HG03469 (cell line): ENCODE measurements at regions not wholly inside any gene's neighbourhood (a gene's known extent, or its start where the extent isn't known, plus 50 kb on each side); places are given as distances from the start of the nearest gene placed in this dataset.

Experiments used
- ATAC-seq: cut with Tn5 transposase; IDR thresholded peaks from one replicate; pipeline ENCODE4 v1.9.1; 2021; ENCODE audit warnings: mild to moderate bottlenecking, moderate library complexity, moderate number of reproducible peaks; ENCODE audit not compliant: unreplicated experiment

DNA sequence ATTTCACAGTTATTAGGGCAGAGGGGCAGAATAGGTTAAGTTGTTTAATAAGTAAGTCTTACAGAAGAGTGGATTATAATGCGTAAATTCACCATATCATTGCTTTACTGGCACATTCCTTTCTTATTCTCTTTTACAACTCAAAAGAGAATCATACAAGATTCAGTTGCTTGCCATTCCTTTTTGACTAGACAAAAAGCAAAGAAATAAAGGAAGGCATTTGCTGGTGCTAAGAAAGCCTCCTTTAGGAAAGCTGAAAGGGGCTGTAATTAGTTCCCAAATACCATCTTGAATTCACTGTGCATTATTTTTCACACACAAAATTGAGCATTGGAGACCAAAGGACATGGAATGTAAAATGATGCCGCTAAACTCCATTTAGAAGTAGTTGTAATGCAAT lies 499.3 kb downstream of the NXPH1 start:
- ATAC-seq = no peak

DNA sequence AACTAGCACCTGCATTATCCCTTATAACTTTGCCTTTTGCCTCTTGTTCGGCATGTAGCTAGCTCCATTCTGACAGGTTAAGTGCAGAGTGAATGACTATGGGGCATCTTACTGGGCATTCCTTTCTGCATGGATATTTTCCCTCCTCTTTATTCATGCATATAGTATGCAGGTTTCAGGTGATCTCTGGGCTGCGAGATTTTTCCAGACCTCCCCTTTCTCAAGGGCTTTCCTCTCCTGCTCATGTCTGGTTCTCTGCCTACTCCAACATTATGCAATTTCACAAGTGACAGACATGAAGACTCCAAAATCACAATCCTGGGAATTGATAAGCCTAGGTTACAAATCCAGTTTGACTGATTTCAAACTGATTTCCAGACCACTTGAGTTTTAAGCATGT lies 503.8 kb downstream of the NXPH1 start:
- no peak for ATAC-seq

DNA sequence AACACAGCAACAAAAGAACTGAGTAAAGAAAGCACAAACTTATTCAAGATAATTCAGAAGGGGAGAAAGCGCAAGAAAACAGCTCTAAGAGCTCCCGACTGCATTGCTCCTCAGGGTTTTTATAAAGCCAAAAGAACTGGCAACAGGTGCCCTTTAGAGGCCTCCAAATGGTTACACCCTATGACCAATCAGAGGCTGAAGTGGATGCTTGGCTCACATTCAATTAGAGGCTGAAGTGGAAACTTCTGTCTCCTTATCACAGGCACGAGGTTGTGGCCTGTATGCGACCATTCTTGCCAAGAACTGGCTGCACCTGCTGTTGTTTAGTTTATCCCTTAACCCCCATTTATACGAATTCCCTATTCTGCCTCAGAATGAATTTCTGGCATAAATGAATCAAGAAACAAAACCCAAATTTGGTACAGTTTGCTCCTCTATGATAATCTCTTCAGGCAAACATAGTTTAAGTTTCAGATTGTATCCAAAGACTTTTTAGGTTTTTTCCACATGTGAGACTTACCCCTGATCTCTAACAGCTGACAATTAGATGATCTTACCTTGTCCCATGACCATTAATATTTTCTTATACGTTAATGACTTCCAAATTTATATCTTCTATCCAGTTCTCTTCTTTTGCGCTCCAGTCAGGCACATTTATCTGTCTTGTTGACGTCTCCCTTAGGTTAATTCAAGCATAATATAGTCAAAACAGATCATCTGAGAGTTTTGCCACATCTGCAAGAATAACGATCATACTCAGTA lies 504.8 kb downstream of the NXPH1 start:
- no peak for ATAC-seq

DNA sequence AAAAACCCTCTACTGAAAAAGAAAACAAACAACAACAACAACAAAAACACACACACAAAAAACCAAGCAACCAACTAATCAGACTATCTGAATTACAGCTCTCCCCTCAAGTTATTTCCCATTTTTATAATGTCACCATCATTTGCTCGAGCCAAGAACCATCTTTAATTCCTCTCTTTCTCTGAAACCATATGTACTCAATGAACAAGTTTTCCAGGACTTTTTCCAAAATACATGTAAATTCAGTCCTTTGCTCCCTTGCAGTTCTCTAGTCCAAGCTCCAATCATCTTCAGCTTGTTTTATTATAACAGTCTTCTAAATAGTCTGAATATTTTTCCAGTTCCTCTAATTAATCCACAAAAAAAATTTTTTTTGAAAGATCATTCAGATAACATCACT lies 506.0 kb downstream of the NXPH1 start:
- ATAC-seq = no peak

DNA sequence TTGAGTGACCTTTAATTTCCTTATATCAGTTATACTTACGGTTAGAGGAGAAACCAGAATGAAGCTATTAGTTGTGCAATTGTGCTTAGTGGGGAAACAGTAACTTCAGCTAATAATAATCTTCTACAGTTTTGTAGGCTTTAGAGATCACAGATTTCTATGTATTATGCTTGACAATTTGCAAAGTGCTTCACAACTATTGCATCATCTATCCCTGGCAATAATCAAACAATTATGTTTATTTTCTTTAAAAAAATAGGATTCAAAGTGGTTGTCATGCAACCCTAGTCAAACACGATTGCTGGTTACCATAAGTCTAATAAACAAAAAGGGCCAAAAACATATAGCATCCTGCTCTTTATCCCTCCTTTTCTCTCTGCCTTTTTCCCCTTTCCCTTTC lies 530.3 kb downstream of the NXPH1 start:
- no peak for ATAC-seq

DNA sequence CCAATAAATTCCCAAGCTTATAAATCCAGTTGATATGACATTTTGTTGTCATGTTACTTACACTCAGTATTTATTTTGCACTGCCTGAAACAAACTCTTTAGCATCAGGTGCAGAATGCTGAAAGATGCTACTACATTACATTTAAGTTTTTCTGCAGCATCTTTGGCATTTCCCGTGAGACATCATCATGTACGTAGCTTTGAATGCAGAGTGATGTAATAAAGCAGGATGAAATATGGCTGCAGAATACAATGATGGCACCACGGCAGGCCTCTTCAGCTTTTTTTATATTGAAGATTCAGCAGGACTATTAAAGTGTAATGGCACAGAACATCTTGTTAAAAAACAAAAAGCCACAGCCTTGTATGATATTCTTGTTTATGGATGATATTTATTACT lies 531.8 kb downstream of the NXPH1 start:
- ATAC-seq = no peak

DNA sequence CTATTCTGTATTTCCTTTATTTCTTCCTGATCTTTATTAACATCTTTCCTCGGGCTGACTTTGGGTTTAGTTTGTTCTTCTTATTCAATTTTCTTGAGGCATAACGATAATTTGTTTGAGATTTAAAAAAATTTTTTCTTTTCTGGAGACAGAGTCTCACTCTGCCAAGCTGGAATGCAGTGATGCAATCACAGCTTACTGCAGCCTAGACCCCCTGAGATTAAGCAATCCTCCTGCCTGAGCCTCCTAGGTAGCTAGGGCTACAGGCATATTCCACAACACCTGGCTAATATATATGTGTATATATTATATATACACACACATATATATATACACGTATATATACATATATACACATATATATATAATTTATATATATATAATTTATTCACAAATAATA lies 540.2 kb downstream of the NXPH1 start:
- ATAC-seq = no peak

DNA sequence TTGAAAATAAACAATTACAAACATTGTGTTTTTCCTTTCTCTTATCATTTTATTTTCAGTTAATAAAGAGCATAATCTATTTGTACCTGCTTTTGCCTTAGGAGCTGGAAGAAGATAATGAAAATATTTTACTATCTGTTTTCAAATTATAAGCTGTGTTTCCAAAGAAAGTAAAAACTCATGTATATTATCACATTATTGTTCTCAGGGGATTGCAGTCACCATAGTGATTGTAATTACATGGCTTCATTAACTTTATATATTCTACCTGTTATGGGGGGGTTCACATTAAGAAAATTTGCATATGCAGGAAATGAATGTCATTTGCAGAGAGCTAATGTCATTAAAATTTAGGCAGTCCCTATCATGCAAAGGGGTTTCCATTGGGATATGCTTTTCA lies 542.3 kb downstream of the NXPH1 start:
- ATAC-seq = no peak

DNA sequence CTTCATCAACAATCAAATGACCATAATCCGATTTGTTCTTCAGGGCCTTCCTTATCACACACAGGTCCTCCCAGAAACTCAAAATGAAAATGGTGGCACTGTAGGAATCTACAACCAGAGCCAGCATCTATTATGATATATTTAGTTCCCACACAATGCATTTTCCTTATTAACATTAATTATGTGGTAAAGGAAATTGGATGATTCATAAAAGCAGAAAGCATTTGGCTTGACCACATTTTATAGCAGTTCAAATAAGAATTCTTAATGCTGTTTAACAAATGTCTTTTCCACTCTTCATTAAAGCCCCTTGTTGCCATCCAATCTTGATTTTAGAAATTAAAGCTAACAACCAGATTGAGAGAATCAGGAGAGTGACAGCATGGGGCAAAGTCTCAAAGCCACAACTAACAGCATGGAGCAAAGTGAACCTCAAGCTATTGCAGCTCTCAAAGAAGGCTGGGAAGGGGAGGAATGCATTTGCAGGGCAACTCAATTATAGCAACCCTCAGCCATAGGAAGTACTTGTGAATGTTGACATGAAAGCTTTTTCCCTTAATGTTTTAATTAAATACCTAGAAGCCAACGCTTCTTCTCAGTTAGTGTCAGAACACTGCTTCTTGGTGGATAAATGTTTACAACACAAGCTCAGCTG lies 549.1 kb downstream of the NXPH1 start:
- ATAC-seq = no peak

DNA sequence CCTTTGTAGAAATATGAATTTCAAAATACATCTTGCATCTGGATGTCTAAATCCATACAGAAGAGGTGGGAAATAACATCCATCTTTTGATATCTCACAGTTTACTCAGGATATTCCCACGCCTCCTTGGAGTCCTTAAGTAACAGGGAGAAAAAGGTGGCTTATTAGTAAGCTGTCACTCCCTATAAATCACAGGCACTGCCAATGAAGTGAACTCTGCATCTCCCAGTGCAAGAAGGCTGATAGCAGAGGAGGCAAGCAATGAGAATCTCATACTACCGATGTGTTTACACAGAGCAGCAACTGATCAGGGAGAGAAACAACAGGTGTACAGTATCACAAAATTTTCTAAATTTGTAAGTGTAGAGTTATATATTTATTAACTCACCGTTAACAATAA lies 551.8 kb downstream of the NXPH1 start:
- ATAC-seq = no peak

DNA sequence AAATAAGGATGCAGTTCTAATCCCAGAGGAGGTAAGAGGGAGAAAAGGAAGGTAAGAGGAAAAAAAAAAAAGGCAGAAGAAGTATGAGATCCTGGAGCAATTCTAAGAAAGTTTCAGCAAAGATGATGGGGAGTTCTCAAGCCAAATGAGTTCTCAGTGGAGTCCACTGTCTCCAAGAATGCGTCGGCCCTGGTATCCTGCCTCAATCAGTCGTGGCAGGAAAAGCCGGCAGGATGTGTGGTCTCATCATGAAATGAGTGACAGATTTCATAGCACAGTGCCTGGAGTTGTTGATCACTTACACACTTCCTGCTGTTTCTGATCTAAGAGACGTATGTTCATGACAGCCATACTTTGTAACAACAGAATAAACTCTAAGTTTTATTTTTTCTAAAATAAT lies 554.9 kb downstream of the NXPH1 start:
- ATAC-seq = no peak

DNA sequence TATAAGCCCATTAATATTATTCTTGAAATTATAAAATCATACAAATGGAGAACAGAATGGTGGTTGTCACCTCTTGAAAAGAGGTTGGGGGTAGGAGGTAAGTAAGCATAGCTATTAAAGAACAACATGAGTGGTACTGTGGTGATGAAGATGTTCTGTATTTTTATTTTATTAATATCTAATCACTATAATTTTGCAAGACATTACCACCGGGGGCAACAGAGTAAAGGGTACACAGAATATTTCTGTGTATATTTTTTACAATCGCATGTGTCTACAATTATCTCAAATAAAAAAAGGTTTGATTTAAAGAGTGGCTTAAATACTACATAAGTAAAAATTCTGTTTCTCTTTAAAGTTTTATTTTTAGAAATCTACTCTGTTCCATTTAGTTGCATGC lies 557.8 kb downstream of the NXPH1 start:
- no peak for ATAC-seq

DNA sequence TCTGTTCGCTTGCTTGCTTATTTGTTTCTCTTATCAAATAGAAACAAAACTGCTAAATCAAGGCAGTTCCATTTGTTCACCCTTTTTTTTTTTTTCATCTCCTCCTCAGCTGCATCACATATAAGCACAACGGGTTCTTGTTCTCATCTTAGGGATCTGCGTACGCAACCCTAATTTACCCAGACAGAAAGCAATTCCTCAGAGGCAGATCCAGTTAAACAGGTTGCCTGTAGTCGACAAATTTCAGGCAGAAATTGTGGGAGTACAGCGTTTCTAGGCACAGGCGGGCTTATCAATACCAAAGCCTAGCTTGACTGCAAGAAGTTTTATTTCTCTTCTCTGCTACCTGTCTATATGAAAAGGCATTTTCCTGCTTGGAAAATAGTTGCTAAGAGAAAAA lies 565.4 kb downstream of the NXPH1 start:
- ATAC-seq = no peak

DNA sequence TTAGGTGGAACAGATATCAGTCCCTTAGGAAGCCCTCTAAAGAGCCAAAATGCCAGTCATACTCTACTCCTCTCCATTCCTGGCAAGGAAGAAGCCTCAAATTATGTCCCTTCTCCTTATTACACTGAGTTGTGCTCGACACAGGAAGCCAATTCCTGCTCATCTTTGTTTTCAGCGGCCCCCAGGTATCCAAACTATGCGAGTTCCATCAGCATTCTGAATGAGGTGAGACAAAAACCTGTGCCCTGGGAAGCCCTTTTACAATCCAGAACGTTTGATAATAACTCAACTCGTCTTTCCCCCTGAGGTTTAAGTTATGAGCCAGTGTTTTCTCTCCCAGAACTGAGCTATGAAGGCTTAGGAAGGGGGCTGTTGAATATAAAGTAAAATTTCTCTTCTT lies 580.5 kb downstream of the NXPH1 start:
- no peak for ATAC-seq

DNA sequence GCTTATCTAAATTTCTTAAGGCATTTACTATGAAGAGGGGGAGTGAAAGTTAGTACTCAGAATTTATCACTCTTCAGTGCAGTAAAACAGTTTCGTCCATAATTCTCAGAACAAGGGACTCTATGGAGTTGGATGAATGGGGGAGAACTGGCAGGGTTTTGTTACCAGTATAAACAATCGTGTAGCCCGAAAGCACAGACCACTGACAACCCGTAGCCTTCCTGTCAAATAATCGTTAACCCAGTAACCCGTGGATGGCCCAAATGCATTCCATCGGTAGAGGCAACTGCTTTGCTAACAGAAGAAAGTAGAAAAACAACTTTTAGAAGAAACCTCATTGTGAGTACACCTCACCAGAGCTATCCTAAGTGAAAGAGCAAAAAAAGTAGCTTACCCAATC lies 583.9 kb downstream of the NXPH1 start:
- no peak for ATAC-seq

DNA sequence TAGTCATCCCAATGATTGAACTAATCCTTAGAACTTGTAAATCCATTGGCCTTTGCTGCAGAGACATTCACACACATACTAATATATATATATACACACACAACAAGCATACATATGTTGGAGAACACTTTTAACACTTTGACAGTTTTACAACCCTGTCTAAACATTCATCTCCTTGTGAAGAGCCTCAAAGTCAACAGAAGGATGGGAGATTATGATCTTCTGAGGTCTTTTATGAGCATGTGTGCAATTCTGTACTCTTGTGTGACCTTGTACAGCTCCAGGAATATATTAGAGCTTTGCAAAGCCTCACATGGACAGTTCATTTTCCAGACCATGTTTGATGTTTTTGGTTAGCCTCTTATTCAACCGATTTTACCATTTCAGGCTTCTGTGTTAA lies 589.0 kb downstream of the NXPH1 start:
- ATAC-seq = no peak

DNA sequence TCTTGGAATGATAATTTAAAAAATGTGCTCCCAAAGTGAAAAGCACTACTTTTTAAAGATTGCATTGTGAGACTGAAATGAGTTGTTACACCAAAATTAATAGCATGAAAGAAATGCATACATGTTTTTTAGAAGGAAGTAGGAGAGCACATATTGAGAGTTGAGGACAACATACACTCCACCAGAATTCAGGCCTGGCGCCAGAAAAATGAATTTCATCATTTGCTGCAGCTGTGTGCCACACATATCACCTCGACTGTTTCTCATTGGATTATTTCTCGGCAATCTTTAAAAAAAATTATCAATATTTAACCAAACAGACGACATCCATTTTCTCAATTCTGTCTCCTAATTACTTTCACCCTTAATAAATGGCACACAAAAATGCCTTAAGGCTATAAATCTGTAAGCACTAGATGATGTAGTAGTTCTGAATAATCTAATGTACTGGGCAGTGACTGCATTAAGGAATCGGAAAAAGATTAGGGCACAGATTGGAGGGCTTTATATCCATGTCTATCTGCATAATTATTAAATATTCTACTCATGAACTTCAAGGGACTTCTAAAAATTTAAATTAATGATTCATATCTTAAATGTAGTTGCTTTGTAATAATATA lies 590.4 kb downstream of the NXPH1 start:
- no peak for ATAC-seq

DNA sequence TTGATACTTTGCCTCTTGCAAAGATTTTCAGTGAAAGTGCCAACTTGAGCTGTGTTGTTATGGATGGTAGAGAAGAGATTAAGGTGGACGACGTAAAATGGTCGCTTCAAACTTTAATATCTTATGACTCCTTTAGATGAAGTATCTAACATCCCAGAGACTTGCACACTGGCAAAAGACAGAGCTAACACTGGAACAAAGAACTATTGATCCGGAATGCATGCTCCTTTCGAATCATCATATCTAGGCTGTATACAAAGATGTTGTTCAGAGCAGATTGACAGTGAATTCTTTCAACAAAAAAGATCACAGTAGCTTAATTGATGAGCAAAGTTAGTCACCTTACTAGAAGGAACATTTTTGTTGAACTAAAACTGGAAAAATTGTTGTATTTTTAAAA lies 592.7 kb downstream of the NXPH1 start:
- ATAC-seq = no peak

DNA sequence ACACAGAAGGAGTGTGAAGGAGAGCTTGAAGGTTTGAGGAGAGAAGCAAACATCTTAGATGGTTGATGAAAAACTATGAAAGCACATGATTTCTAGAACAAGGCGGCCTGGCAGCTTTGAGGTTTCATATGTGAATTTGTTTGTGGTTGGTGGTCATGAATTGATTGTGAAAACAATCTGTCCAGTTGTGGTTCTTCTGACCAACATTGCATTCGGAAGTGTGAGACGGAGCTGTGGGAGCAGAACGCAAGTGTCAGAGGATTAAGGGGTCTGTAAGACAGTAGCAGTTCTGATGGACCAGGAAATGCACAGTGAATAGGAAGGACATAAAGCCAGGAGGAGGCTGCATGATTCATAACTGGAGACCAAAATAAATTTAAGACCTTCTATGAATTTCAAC lies 594.6 kb downstream of the NXPH1 start:
- no peak for ATAC-seq

DNA sequence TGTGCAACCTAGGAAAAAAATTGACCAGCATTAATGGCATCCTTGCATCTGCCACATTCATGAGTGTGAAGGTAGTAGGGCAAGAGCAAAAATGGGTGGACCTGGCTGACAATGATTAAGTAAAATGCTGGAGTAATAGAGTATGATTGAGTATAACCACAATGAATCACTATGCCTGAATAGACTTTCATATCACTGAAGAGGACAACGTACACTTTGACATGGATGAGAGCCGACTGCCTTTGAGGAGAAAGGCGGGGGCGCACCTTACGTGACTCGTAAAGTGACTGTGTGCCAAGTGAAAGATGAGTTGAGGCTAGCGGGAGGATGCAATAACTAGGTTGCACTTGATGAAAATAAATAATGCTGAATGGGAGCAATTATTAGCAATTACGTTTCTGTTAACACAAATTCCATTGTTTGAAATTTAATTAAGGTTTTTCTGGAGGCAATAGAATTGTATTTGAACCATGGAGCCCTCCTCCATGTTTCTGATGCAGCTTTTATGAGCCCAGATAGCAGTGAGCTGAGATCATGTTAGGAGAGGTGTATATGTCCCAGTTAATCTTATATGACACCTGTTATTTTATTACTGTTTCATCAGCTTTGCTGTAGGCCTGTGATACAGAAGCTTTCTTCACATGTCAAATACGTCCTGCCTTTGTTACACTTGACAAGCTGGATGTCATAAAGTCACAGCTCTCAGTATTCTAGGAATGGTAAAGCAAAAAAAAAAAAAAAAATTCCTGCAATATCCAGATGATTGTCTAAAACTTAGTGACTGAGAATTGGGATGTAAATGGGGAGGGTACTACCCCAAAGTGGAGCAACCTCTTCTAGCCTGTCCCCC lies 596.5 kb downstream of the NXPH1 start:
- no peak for ATAC-seq

DNA sequence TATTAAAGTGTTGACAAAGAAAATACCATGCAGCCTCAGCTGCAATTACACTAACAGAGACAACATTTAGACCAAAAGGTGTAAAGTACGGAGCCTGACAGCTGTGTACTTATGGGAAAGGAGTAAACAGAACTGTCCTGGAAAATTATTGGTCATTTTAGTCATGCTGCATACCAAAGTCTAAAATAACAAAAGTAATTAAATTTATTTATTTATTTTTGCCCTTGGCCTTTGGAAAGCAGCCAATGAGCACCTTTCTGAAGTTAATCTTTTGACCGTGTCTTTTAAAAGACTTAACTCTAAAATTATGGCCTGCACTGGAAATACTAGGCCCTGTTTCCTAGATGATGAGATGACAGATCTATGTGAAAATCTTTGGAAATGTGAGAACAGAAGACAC lies 597.6 kb downstream of the NXPH1 start:
- ATAC-seq = no peak
